ENCODE measurements at regions not wholly inside any gene's neighbourhood (a gene's known extent, or its start where the extent isn't known, plus 50 kb on each side); places are given as distances from the start of the nearest gene placed in this dataset.

- TF ChIP-seq CTCF (IDR thresholded peaks at IDR 0.05) (peak in 4 of 5 experiments; percentile 17 to 54 (median 26)), POLR2A (IDR thresholded peaks at IDR 0.05) (no peak)
These were observed 114.9 kb downstream of the PTPRS start for GRCh38 chr19:5225486-5226345.
